Neural progenitor cell (in vitro differentiated cells): ENCODE measurements at regions not wholly inside any gene's neighbourhood (a gene's known extent, or its start where the extent isn't known, plus 50 kb on each side); places are given as distances from the start of the nearest gene placed in this dataset.

ENCODE experiments used
- EZH2 ChIP-seq: fragments of 200-600 bp; sonication (generic); IDR thresholded peaks from 2 replicates; pipeline ENCODE4 v1.6.1; 2017; ENCODE audit warnings: antibody characterized with exemption, mild to moderate bottlenecking, moderate library complexity
- EZH2phosphoT487 ChIP-seq: fragments of 200-600 bp; sonication (generic); IDR thresholded peaks from 2 replicates; pipeline ENCODE4 v1.6.1; 2017; ENCODE audit warnings: antibody characterized with exemption
- TF ChIP-seq, protein P1 (sequence below): fragments of 200-600 bp; sonication (generic); IDR thresholded peaks from 2 replicates; pipeline ENCODE4 v1.5.1; 2017; ENCODE audit warnings: antibody characterized with exemption, mild to moderate bottlenecking

GRCh38 chr3:64815789-64816188 lies 128.0 kb upstream of the ADAMTS9 start:
- TF ChIP-seq, protein P1, sequence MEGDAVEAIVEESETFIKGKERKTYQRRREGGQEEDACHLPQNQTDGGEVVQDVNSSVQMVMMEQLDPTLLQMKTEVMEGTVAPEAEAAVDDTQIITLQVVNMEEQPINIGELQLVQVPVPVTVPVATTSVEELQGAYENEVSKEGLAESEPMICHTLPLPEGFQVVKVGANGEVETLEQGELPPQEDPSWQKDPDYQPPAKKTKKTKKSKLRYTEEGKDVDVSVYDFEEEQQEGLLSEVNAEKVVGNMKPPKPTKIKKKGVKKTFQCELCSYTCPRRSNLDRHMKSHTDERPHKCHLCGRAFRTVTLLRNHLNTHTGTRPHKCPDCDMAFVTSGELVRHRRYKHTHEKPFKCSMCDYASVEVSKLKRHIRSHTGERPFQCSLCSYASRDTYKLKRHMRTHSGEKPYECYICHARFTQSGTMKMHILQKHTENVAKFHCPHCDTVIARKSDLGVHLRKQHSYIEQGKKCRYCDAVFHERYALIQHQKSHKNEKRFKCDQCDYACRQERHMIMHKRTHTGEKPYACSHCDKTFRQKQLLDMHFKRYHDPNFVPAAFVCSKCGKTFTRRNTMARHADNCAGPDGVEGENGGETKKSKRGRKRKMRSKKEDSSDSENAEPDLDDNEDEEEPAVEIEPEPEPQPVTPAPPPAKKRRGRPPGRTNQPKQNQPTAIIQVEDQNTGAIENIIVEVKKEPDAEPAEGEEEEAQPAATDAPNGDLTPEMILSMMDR: no peak
- TF ChIP-seq EZH2: no peak
- no peak for TF ChIP-seq EZH2phosphoT487
